Kidney epithelial cell (primary cell): ENCODE measurements at regions not wholly inside any gene's neighbourhood (a gene's known extent, or its start where the extent isn't known, plus 50 kb on each side); places are given as distances from the start of the nearest gene placed in this dataset.

Experiments used
- DNase-seq: peaks from one replicate; pipeline ENCODE4 v3.0.0-alpha.2; 2010; ENCODE audit warnings: low read depth
- H3K27me3 ChIP-seq: 2 replicates; pipeline ENCODE4 v1.6.0; 2011; ENCODE audit warnings: low read length; ENCODE audit not compliant: control insufficient read depth, insufficient read depth
- H3K36me3 ChIP-seq: 2 replicates; pipeline ENCODE4 v1.5.1; 2011; ENCODE audit warnings: low read length; ENCODE audit not compliant: control insufficient read depth, insufficient read depth
- H3K4me3 ChIP-seq: 2 replicates; pipeline ENCODE4 v1.5.1; 2011; ENCODE audit warnings: low read depth, mild to moderate bottlenecking, control low read depth, low read length
- CTCF ChIP-seq: IDR thresholded peaks from 2 replicates; pipeline ENCODE4 v1.5.1; 2011; ENCODE audit warnings: mild to moderate bottlenecking, moderate library complexity, low read length, control low read depth, inconsistent platforms; ENCODE audit not compliant: insufficient read depth, poor library complexity, severe bottlenecking

- H3K27me3 ChIP-seq: no peaks in the 10 kb centered on the region
- H3K4me3 ChIP-seq: no peak overlapping the region
- no peak for DNase-seq
- no peak for TF ChIP-seq CTCF
- no peaks in the 10 kb centered on the region for H3K36me3 ChIP-seq
Measured at GRCh38 chr20:41998539-41999341, 380.6 kb upstream of the CHD6 start.

- H3K27me3 ChIP-seq: no peaks in the 10 kb centered on the region
- H3K4me3 ChIP-seq: no peak overlapping the region
- no peak for DNase-seq
- no peak for TF ChIP-seq CTCF
- no peaks in the 10 kb centered on the region for H3K36me3 ChIP-seq
Measured at GRCh38 chr20:41996951-41997350, 378.8 kb upstream of the CHD6 start.

GRCh38 chr20:41992481-41992880 lies 374.3 kb upstream of the CHD6 start:
- Histone ChIP-seq H3K36me3 (no peaks in the 10 kb centered on the region), H3K27me3 (no peaks in the 10 kb centered on the region), H3K4me3 (no peak overlapping the region)
- DNase-seq: no peak
- no peak for TF ChIP-seq CTCF

- Histone ChIP-seq H3K27me3 (no peaks in the 10 kb centered on the region), H3K4me3 (no peak overlapping the region), H3K36me3 (no peaks in the 10 kb centered on the region)
- DNase-seq: no peak
- no peak for TF ChIP-seq CTCF
Measured at GRCh38 chr20:41991412-41991811, 373.2 kb upstream of the CHD6 start.

GRCh38 chr20:41989935-41990635 lies 371.9 kb upstream of the CHD6 start:
- Histone ChIP-seq H3K36me3 (no peaks in the 10 kb centered on the region), H3K4me3 (no peak overlapping the region), H3K27me3 (no peaks in the 10 kb centered on the region)
- no peak for DNase-seq
- no peak for TF ChIP-seq CTCF
